Body of pancreas (tissue), 4 donors: ENCODE measurements at regions not wholly inside any gene's neighbourhood (a gene's known extent, or its start where the extent isn't known, plus 50 kb on each side); places are given as distances from the start of the nearest gene placed in this dataset.

Source experiments
- ATAC-seq: fragments of 150-250 bp; one replicate; pipeline ENCODE4 v1.9.1; 2016
- DNase-seq, 4 donors: peaks; one replicate each; pipeline ENCODE4 v3.0.0-alpha.2; 2019
- H3K27ac ChIP-seq, 4 donors: fragments of 200-600 bp; sonication (generic); 1 replicate in 3 of 4; 2 replicates in 1 of 4; pipeline versions ENCODE4 v1.5.1 to v1.6.1; 2016 to 2019; ENCODE audit warnings: mild to moderate bottlenecking in 1 of 4, mixed read lengths in 1 of 4, moderate library complexity in 1 of 4
- H3K27me3 ChIP-seq, 2 donors: fragments of 200-600 bp; sonication (generic); one replicate each; pipeline ENCODE4 v1.6.0; 2016; ENCODE audit warnings: mild to moderate bottlenecking in 1 of 2
- H3K36me3 ChIP-seq, 2 donors: fragments of 200-600 bp; sonication (generic); replicated peaks in 1 of 2; 2 replicates each; pipeline ENCODE4 v1.5.1; 2016; ENCODE audit warnings: low read depth in 2 of 2; ENCODE audit not compliant: insufficient read depth in 1 of 2
- H3K4me1 ChIP-seq: fragments of 200-600 bp; sonication (generic); one replicate; pipeline ENCODE4 v1.6.0; 2016
- H3K4me3 ChIP-seq, 2 donors: fragments of 200-600 bp; sonication (generic); 1 replicate in 1 of 2; 2 replicates in 1 of 2; pipeline ENCODE4 v1.5.1; 2016 to 2019
- H3K9me3 ChIP-seq, 3 donors: fragments of 200-600 bp; sonication (generic); 1 replicate in 2 of 3; 2 replicates in 1 of 3; pipeline ENCODE4 v1.5.1; 2016
- POLR2A ChIP-seq, 3 donors: fragments of 450-650 bp; IDR thresholded peaks; one replicate each; pipeline ENCODE4 v1.6.1; 2016; ENCODE audit warnings: antibody characterized with exemption in 3 of 3, mild to moderate bottlenecking in 2 of 3
- WGBS, 2 donors: methylation state at CpG; one replicate each; pipeline ENCODE4 v1.1.5; 2017; 5-methylcytosine and 5-hydroxymethylcytosine counted together
- intact Hi-C: fragments of 100-400 bp; cut with DNase I; formaldehyde crosslinking; loops from one replicate; pipeline ENCODE4 v1.15.1; 2023
- TF ChIP-seq, protein P1 (sequence below), 7 experiments: fragments of 450-650 bp in 4 of 7; fragments of 200-600 bp in 3 of 7; sonication (generic) in 3 of 7; IDR thresholded peaks; one replicate each; pipeline ENCODE4 v1.5.1; 2016 to 2019; ENCODE audit warnings: antibody characterized with exemption in 7 of 7

DNA sequence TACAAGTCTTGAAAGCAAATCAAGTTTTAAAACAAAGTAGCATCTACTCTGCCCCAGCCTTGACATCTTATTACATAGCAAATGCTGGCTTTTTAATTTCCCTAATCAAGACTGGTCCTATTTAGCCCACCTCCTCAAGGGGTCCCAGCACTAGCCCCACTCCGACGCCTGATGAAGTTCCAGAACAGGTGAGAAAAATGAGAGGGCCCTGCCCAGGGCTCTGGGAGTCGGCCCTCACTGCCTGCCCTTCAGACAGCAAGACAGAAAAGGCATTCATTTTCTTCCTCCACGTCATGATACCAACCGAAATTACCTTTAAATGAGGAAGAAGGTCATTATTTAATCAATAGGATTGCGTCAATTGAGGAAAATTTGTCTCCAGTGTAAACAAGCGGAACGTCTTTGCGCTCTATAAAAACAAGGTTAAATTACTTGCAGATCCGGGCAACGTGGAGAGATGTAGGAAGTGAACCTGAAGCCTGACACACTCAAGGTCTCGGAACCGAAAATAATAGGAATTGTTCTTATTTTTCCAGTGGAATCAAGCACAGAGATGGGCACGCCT, 170.6 kb upstream of the PKDCC start:
- ATAC-seq (no peak), DNase-seq (no peak)
- no peaks in the 10 kb centered on the region for H3K9me3 ChIP-seq
- no peak overlapping the region for H3K27ac ChIP-seq
- TF ChIP-seq, protein P1, sequence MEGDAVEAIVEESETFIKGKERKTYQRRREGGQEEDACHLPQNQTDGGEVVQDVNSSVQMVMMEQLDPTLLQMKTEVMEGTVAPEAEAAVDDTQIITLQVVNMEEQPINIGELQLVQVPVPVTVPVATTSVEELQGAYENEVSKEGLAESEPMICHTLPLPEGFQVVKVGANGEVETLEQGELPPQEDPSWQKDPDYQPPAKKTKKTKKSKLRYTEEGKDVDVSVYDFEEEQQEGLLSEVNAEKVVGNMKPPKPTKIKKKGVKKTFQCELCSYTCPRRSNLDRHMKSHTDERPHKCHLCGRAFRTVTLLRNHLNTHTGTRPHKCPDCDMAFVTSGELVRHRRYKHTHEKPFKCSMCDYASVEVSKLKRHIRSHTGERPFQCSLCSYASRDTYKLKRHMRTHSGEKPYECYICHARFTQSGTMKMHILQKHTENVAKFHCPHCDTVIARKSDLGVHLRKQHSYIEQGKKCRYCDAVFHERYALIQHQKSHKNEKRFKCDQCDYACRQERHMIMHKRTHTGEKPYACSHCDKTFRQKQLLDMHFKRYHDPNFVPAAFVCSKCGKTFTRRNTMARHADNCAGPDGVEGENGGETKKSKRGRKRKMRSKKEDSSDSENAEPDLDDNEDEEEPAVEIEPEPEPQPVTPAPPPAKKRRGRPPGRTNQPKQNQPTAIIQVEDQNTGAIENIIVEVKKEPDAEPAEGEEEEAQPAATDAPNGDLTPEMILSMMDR (IDR thresholded peaks at IDR 0.05): no peak
- intact Hi-C loops: no loop called here
- no peaks in the 10 kb centered on the region for H3K36me3 ChIP-seq
- H3K4me3 ChIP-seq: no peak overlapping the region
- peaks cover 22% of the 10 kb centered on the region for H3K4me1 ChIP-seq
- H3K27me3 ChIP-seq: no peaks in the 10 kb centered on the region
- 53 to 59% methylated on average over 14 of the region's 14 CpGs for WGBS, 2 donors

DNA sequence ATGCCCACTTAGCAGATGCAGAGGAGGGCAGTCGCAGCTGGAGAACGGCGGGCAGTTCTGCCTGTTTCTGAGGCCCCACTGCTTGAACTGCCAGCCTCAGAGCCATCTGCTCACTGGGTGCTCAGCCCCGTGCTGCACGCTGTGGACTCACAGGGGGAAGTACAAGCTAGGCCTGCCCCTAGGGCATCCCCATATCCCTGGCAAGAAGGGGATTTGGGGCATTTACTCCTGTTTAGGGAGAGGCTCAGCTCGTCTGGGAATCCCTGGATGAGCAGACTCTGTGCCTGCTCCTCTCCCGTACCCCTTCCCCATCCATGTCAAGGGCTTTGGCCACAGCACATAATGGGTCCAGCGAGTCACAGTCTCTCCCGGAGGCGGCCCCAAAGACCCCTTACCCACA, 169.8 kb upstream of the PKDCC start:
- no peak for TF ChIP-seq POLR2A (IDR thresholded peaks at IDR 0.05)
- TF ChIP-seq, protein P1 (IDR thresholded peaks at IDR 0.05): no peak
- Histone ChIP-seq H3K36me3 (no peaks in the 10 kb centered on the region), H3K4me1 (peaks cover 22% of the 10 kb centered on the region), H3K9me3 (no peaks in the 10 kb centered on the region), H3K4me3 (no peak overlapping the region), H3K27ac (peak overlapping the region in 3 of 4 donors; percentile 38 to 66 (median 63)), H3K27me3 (no peaks in the 10 kb centered on the region)
- DNase-seq (no peak), ATAC-seq (no peak)
- WGBS, 2 donors: 64 to 80% methylated on average over 6 to 10 of the region's 10 CpGs
- intact Hi-C loops: no loop called here

DNA sequence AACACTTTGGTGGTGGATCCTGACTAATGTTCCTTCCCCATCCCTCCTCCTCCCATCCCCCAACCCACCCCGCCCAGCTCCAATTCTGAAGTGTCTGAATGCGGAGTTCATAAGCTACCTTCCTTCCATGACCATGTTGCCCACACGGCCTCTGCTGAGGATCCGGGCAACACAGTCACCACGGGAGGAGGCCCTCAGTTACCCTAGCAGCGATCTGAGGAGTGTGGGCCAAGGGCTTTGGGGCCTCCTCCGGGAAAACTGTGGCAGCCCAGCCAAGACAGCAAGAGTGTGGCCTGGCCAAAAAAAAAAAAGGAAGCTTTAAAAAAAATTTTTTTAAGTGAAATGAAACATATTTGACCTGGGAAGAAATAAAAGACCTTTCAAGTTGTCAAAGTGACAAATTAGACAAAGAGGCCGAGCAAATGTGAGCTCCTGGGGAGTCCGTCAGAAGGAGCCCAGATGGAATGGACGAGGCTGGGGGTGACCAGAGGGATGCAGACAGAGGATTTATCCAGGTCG, 169.0 kb upstream of the PKDCC start:
- Histone ChIP-seq H3K4me3 (no peak overlapping the region), H3K36me3 (no peaks in the 10 kb centered on the region), H3K27ac (peak overlapping the region in 3 of 4 donors; percentile 38 to 66 (median 63)), H3K9me3 (no peaks in the 10 kb centered on the region), H3K27me3 (no peaks in the 10 kb centered on the region), H3K4me1 (peaks cover 22% of the 10 kb centered on the region)
- ATAC-seq: peak; percentile 34
- DNase-seq: no peak
- TF ChIP-seq, protein P1 (IDR thresholded peaks at IDR 0.05): no peak
- no peak for TF ChIP-seq POLR2A (IDR thresholded peaks at IDR 0.05)
- 46 to 56% methylated on average over 11 of the region's 11 CpGs for WGBS, 2 donors
- intact Hi-C loops: no loop called here

DNA sequence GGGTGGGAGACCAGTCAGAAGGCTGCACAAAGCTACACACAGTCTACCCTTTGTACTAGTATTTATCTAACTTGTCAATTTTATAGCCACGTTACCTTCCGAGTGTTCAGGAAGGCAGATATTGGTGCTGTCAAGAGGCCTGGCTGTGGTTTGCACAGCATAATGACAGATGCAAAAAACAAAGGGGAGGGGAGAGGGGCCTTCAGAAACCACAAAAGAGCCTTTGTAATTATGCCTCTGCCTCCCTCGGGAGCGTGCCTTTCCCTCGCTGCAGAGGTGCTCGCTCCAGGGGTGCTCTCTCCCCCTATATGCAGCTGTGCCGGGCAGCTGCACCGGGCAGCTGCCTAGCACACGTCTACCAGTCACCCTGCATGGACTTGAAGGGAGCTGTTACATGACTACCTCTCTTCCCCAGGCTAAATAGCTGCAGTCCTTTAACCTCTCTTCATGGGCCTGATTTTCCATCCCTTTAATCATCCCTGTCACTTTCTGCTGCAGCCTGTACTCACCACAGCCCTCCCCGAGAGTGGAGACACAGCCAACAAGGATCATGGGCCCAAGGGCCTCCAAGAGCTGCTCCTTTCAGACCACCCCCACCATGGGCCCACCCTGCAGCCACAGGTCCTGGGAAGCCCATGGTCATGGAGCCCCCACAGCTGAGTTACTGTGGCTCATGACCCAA, 168.4 kb upstream of the PKDCC start:
- WGBS, 2 donors: 28 to 55% methylated on average over 7 to 10 of the region's 10 CpGs

More for the DNA sequence above, 168.4 kb upstream of the PKDCC start:
- no peak for DNase-seq
- H3K27me3 ChIP-seq: no peaks in the 10 kb centered on the region
- no peaks in the 10 kb centered on the region for H3K9me3 ChIP-seq
- H3K4me1 ChIP-seq: peaks cover 22% of the 10 kb centered on the region
- H3K36me3 ChIP-seq: no peaks in the 10 kb centered on the region
- intact Hi-C loops: no loop called here
- peak; percentile 71 for ATAC-seq
- peak overlapping the region in 3 of 4 donors; percentile 8 to 66 (median 63) for H3K27ac ChIP-seq
- H3K4me3 ChIP-seq: no peak overlapping the region
- TF ChIP-seq, protein P1 (IDR thresholded peaks at IDR 0.05): no peak
- TF ChIP-seq POLR2A (IDR thresholded peaks at IDR 0.05): no peak
